Stimulated activated naive CD4-positive, alpha-beta T cell (primary cell): ENCODE measurements at regions not wholly inside any gene's neighbourhood (a gene's known extent, or its start where the extent isn't known, plus 50 kb on each side); places are given as distances from the start of the nearest gene placed in this dataset.

Experiments
- DNase-seq, 6 experiments: peaks; one replicate each; lab custom pipeline; 2025; lab: John Stamatoyannopoulos, UW

DNA sequence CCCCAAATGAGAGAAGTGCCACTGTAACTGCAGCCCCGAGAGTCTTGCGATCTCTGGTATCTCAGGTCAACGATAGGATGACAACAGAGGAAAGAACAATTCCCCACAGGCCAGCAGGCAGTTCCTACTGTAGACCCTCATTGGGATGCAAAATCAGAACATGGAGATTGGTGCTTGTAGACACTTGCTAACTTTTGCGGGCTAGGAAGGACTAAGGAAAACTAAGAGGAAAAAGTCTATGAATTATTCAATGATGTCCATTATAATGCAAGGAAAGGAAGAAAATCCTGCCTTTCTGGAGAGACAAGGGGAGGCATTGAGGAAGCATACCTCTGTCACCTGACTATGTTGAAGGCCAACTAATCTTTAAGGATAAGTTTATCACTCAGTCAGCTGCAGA lies 51.9 kb upstream of the CWC22 start:
- no peak for DNase-seq

DNA sequence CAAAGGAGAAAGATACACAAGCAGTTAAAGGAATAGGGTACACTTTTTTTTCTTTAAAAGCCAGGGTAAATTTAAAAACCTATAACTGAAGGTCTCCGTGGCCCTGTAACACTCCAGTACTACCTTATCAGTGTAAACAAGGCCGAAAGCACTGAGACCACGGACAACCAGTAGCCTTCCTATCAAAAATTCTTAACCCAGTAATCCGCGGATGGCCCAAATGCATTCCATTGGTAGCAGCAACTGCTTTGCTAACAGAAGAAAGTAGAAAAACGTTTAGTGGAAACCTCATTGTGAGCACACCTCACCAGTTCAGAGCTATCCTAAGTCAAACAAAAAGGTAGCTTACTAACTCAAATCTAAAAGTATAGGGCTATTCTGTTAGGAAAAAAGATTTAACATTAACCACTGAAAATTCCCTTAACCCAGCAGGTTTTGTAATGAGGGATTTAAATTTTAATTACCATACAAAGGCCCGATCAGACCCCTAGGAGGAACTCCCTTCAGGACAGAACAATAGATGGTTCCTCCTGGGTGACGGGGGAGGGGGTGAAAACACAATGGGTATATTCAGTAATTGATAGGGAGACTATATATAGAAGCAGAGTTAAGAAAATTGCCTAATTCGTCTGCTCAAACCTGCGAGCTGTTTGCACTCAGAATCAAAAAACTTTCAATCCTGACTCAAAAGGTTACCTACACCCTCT lies 50.8 kb upstream of the CWC22 start:
- DNase-seq: no peak
